Activated CD8-positive, alpha-beta memory T cell treated with anti-CD3 and anti-CD28 coated beads, Interleukin-2, amount 50 U/mL, for 1 hour (primary cell): ENCODE measurements at regions not wholly inside any gene's neighbourhood (a gene's known extent, or its start where the extent isn't known, plus 50 kb on each side); places are given as distances from the start of the nearest gene placed in this dataset.
"Not testable (repeated sequence)": the region's sequence is repeated elsewhere in the genome, so short reads cannot be mapped to it uniquely, and the experiment has no call there.

Experiments
- DNase-seq: peaks from one replicate; pipeline ENCODE4 v3.0.0-alpha.2; 2020; ENCODE audit errors: extremely low read depth

DNA sequence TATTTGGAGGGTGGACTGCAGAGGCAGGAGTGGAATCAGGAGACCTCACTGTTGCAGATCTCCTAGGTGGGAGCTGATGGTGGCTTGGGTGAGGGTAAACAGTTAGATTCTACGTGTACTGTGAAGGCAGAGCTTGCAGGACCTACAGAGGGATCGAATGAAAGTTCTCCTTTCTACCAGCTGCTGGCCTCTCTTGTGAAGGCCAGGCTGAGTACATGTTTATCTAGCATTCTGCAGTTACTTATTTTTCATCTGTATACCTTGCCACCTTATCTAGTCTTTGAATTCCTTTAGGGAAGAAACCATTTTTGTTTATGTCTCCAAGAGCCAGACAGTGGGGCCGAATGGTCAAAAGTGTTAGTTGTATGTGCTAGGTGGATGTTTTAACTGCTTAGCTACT, 57.6 kb downstream of the PTTG1 start:
- DNase-seq = no peak

DNA sequence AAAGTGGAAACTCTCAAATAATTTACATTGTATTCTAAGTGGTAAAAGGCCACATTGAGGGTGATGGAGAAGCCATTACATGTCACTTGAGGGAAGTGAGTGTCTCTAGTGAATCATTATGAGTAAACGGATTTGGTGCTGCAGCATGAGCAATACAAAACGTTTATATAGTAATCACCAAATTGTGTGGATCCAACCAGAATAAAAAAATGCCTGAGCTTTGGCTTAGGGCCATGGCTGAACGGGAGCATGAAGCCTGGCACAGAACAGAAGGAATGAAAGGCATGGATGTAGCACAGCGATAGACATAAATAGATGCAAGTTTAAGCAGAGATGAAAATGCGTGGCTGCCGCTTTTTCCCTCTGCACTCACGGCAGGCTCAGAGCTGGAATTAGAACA, 58.3 kb downstream of the PTTG1 start:
- DNase-seq = no peak

DNA sequence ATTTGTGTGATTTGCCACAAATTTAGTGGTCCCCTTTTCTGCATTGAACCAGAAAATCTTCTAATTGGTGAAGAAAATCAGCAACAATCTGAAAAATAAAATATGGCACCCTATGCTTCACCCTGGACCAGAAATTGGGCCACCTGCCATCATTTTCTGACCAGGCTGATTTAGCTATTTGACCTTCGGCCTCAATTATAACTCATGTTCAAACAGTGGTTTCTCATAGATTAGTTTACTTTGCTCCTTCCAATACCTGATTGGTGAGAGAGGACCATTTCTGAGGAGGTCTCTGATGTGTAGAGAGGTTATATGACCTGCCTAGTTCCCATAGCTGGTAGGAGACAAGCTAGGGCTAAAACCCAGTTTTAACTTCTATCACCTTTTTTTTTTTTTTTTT, 59.0 kb downstream of the PTTG1 start:
- DNase-seq = no peak

DNA sequence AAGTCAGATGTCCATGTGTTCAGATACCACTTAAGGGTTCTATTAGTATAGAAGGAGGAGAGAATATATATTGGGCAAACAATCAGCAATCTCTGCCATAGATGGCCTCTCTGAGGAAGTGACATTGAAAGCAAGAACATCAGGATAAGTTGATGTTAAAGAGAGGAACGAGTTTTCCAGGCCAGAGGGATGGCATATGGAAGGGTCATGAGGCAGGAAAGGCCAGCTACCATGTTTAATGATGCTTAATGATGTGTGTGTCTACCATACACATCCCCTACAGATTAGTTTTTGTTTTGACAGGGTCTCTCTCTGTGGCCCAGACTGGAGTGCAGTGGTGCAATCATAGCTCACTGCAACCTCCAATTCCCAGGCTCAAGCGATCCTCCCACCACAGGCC, 63.0 kb downstream of the PTTG1 start:
- DNase-seq = no peak

DNA sequence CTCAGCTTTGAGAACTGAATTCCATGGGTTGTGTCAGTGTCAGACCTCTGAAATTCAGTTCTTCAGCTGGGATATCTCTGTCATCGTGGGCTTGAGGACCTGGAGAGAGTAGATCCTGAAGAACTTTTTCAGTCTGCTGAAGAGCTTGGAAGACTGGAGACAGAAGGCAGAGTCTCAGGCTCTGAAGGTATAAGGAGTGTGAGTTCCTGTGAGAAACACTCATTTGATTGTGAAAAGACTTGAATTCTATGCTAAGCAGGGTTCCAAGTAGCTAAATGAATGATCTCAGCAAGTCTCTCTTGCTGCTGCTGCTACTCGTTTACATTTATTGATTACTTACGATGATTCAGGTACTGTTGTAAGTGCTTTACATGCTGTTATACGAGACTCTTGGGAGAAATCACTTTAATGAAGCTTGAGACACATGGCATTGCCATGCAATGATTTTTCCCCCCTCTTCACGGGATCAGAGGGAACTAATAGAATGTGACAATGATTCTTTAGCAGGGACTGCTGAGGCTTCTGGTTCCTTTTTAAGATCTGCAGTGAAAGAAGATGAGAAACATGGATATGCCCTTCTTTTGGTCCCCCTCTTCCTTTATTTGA, 63.8 kb downstream of the PTTG1 start:
- no peak for DNase-seq

DNA sequence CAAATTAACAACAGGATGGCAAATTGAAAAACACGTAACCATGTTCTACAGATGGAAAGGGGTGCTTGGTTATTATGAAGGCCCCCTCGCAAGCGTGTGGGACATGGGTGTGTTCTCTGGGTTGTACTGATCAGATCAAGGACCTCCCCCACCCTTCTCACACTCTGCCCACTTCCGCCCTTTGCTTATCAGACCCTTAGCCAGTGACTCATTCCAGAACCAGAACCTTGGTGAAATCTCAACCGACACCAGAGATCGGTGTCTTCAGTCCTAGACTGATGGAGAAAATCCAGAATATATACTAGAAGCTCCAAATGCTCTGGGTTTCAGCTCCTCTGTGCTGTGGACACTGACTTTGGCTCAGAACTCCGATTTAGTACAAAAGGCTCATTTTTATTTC, 64.9 kb downstream of the PTTG1 start:
- no peak for DNase-seq

DNA sequence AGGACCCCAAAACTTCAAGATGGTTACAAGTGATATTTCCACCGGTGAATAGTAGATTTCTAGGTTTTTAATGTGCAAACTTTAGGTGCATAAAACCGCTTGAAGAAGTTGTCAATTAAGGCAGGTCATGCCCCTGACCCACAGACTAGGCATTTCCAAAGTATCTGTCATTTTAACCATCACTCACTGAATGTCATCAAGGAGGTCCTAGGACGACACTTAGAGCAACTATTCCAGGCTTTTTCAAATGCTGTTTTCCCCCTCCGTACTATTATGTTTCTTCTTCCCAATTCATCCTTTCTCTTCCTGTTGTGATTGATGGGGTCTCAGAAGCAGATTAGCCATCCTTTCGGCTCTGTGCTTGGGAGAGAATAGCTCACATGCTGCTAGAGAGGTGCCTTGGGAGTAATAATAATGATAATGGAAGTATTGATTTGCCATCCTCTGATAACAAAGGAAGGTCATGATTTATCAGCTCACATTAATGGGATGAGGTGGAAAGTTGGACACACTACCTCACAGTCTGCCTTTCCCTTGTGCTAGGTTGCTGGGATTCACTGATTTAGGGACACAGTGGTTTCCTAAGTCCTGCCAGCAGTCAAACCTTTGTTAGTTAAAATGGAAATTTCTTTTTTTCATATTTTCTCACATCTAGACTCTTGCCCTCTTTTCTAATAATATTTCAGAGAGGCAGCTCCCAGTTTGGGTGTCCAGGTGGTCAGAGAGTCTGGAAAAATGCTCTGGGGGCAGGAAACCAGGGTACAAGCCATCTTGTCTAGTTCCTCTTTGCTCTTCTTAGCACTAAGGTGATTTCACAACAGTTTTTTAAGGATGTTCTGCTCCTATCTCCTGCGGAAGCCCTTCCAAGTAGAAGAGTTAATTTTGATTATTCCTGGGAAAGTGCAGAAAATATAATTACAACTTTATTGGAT, 67.0 kb downstream of the PTTG1 start:
- no peak for DNase-seq

DNA sequence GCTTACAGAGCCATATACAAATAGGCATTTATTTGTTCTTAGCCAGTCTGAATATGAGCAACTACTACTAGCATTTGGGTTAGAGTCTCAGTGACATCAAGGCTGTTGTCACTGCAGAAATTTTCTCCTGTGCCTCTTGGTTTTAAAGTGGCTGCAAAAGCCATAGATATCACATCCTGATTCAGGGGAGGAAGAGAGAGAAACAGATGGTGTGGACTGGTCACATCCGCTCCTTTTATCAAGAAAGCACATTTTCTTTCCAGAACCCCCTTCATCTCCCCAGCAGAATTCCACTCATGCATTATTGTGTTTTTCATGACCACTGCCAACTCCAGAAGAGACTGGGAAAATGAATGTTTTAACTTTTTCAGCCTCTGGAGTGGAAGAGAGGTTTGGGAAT, 69.8 kb downstream of the PTTG1 start:
- DNase-seq = no peak

DNA sequence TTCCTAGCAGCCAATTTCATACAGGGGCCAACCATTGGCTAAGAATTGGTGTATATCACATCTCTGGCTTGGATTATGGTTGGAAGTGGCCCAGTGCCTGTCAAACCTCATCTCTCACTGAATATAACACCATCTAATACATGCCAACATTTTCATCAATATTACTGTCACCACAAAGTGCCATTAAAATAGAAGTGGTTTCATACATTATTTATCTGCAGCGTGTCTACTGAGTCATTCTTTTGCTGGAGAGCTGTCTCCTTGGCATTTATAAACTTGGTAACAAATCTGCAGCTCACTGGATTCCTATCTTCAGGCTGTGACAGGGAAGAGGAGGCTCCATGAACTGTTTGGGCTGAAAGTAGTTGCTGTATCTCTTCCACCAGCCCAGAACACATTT, 70.9 kb downstream of the PTTG1 start:
- no peak for DNase-seq

DNA sequence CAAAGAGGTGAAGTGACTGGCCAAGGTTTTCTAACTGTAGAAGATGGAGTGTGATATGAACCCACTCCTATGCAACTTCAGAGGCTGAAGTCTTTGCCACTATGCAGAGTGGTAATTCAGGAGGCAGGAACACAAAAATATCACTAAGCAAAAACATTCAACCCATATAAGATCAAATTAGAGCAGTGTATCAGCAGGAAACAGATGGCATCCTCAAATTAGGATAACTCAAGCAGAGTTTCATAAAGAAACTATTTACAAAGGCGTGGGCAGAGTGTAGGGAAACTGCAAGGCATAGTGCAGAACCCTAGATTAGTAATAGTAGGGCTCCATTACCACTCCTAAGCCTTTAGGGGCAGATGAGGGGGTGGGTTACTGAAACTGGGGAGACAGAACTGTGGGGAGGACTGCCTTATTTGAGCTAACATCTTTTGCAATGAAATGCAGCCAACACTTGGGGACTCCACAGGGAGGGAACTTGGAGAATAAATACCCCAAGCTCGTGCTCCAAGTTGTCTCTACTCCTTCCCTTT, 72.2 kb downstream of the PTTG1 start:
- DNase-seq = no peak

DNA sequence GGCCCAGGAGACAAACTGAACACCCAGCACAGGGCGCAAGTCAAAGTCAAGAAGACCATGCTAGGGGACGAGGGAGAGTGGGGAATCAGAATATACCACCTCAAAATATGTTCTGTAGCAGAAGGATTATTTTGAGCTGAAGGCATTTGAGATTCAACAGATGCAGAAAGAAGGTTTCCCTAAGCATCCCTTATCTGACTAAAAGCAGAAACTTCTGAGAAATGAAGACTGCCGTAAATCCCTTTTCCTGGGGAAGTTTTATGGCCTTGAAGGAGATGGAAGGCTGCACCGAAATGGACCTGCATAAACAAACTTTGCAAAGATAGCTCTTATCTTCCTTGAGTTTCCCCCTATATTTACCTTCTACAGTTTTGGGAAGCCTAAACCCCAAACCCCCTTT, 72.8 kb downstream of the PTTG1 start:
- no peak for DNase-seq

DNA sequence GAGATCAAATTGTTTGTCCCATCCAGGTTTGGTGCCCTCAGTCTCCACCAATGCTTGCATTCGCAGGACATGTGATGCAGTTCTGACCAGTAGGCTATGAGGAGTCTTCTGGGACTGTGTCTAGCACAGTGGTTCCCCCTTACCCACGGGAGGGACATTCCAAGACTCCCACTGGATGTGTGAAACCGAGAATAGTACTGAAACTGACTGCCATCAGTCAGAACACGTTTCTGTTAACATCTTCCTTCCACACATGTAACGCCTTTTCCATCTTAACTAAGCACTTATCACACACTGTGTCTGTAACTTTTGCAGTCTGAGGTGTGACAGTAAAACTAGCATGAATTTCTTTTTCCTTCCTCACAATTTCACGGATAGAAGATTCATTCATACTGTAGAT, 74.7 kb downstream of the PTTG1 start:
- DNase-seq = no peak

DNA sequence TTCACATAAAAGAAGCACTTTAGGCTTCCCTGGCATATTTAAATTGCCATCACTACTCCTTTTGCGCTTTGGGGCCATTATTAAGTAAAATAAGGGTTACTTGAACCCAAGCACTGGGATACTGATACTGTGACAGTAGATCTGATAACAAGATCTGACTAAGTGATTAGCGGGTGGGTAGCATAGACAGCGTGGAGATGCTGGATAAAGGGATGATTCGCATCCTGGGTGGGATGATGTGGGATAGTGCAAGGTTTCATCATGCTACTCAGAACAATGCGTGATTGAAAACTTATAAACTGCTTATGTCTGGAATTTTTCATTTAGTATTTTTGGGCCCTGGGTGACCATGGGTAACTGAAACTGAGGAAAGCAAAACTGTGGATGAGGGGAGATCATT, 75.1 kb downstream of the PTTG1 start:
- DNase-seq = no peak

DNA sequence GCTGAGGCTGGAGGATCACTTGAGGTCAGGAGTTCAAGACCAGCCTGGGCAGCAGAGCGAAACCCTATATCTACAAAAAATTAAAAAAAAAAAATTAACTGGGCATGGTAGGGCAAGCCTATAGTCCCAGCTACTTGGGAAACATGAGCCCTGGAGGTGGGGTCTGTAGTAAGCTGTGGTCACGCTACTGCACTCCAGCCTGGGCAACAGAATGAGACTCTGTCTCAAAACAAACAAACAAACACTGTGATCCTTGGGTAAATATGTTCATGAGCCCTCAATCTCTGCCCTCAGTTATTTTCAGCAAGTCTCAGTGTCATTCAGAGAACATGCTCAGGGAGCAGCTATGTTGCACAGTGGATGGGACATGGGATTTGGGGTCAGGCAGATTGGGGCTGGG, 76.2 kb downstream of the PTTG1 start:
- DNase-seq = no peak

DNA sequence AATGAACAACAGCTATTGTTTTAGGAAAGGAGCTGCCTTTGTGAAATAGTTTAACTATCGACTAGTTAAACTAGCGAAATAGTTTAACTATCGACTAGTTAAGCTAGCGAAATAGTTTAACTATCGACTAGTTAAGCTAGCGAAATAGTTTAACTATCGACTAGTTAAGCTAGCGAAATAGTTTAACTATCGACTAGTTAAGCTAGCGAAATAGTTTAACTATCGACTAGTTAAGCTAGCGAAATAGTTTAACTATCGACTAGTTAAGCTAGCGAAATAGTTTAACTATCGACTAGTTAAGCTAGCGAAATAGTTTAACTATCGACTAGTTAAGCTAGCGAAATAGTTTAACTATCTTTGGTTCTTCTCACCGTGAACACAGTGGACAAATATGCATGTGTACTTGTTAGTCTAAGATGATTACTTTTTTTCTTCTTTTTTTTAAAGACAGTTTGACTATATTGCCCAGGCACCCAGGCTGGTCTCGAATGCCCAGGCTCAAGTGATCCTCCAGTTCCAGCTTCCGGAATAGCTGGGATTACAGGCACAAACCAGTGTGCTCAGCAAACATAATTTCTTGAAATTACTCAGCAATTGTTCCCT, 76.9 kb downstream of the PTTG1 start:
- not testable (repeated sequence) for DNase-seq

DNA sequence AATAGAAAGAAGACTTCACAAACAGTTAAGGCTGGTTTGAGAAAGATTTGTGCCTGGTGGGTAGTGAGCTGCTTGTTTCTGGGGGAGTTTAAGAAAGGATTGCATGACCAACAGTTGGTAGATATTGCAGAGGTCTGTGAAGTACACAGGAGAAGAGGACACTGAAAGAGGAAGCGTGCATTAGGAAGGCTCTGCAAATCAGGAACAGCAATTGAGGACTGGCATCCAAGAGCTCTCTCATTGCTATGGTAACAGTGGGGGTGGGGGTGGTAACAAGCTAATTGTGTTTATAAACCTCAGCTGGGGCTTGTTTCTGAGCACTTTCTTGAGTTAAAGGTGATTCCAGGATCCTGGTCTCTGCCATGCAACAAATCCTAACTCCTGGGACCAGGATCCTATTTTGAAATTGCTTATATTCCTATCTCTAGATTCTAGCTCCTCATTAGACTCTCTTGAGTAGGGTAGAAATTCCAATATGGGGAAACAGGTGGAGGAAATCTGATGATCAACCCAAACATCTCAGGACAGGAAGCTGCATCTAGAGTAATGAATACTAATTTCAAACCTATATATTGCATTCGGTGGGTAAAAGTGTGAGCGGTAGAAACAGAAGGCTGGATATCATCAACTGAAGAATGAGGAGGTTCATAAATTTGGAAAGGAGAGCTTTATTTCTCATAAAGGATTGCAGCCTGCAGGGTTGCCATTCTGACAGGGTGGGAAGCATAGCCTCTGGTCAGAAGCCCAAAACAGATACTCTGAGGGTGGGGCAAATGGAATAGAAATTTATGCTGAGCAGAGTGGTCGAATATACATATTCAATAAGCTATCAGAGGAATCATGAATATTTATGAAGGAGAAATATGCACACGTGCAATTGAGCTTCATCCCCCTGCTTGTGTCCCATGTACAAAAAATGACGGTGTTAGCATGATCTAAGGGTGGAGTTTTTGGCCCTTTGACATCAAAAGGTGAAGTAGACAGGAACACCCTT, 79.4 kb downstream of the PTTG1 start:
- no peak for DNase-seq

DNA sequence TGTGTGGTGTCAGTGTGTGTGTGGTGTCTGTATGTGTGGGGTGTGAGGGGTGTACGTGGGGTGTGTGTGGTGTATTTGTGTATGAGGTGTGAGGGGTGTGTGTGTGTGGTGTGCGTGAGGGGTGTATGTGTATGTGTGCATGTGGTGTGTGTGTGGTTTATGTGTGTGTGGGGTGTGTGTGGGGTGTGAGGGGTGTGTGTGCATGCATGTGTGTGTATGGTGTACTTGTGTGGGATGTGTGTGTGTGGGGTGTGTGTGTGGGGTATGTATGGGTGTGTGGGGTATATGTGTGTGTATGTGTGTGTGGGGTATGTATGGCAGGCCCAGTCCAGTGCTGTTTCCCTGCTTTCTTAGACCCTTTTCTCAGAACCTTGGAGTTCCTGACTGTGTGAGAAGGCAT, 83.3 kb downstream of the PTTG1 start:
- DNase-seq = no peak

DNA sequence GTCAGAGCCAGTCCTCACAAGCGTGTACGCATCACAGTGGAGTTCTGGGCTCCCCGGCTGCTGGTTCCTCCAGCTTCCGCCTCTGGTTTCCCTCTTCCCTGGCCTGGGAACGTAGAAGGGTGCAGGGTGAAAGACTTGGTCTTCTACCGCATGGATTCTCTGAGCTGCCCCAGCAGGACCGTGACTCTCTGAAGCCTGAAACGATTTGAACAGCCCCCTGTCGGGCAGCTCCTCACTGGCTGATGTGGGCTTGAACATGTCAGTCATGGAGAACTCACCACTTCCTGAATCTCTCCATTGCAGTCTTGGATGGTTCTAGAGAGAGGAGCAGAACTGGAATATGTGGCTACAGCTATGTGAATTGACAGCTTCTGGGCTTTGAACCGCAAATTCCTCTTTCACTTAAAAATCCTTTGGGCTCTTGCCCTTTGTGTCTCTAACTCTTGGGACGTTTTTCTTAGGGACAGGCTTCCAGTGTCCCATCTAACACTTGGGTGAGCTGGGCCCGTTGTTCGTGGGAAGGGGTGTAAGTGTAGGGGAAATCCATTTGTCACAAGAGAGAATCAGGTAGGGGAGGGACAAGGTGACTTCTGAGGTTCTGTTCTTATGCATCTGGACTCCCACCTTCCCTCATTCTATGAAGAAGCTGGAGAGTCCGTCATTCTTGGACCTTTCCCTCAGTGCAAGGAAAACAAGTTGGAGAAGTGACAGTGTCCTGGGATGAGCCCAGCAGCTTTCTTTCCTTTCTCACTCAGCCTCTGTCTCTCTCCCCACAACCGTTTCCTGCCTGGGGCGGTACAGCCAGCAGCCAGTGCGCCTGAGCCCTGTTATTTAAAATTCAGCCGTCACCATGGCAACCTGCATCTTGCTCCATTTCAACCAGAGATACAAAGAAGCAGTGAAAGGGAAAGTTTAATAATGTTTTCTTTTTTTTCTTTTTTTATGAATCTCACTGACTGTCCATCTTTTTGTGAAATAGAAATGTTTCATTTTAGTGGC, 84.7 kb downstream of the PTTG1 start:
- DNase-seq = peak; percentile 70

DNA sequence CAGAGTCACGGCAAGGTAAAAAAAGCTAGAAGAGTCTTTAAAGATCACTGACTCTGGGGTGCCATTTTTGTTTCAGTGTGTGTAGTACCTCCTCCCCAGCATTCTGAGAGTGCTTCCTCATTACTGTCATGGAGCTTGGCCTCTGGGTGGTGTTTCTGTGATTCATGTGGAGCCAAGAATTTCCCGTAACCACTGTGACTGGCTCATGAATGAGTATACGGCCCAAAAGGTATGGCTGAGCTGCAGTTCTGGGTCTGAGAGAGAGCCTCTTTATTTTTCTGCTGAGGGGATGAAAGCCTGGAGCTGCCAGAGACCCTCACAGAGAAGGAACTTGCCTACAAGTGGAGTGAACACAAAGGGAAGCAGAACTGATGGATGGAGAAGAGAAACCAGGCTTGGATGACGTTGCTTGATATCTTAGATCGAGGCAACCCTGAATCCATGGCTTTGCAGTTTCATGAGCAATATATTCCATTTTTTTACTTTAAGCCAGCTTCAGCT, 85.6 kb downstream of the PTTG1 start:
- no peak for DNase-seq

DNA sequence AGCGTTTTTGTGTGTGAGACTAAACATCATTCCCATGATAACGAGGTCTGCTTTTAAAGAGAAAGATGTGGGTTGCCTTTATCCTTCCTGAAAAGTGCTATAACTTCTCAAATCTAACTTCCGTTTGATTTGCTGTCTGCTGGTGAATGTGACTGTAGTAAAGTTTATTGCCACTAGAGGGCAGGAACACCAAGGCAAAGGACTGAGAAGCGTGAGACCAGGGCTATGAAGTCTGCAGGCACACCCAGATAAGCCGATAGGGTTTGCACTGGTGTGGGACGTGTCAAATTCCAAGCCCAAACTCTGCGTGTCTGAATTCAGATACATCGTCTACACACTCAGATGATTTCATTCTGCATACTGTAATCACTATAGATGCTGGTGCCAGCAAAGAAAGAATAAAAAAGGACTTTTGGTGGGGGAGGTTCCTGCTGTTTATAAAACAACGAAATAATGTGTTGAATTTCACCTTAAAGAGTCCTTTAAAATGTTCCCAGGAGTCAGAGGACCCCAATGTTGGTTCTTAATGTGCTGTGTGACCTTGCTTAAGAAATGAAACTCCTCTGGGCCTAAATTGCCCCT, 87.2 kb downstream of the PTTG1 start:
- peak; percentile 37 for DNase-seq
